ENCODE measurements at regions not wholly inside any gene's neighbourhood (a gene's known extent, or its start where the extent isn't known, plus 50 kb on each side); places are given as distances from the start of the nearest gene placed in this dataset.

DNA sequence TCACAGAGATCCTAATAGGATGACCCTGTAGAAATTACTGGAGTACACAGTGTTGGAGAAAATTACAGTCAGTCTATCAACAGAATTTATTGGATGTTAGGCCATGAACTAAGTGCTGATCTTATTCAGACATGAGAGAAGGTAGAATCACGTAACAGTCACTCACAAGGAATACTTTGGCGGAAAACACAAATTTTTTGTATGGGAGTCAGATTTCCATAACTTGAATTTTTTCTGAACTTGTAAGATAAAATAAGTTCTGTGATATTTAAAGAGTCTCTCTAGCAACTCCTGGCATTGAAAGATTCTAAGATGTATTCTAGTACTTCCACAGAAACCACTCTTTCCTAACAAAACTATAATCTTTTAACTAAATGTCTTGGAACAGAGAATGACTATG is 178.8 kb upstream of the MME start:
- no peaks in the 10 kb centered on the region for H3K36me3 ChIP-seq (replicated peaks; ENCODE audit: low read depth, low read length)
- no peak overlapping the region for H3K4me2 ChIP-seq (ENCODE audit: low read length)
- H3K4me1 ChIP-seq (ENCODE audit: low read length) = peaks cover 3% of the 10 kb centered on the region; the same call in 1 of the 2 replicates
- TF ChIP-seq CTCF (IDR thresholded peaks at IDR 0.05; ENCODE audit: low read depth, low read length) = no peak
- TF ChIP-seq EZH2phosphoT487 (IDR thresholded peaks at IDR 0.05; ENCODE audit: low read depth) = no peak
- no peaks in the 10 kb centered on the region for H3K9me3 ChIP-seq (ENCODE audit: insufficient read depth, low read length)
- no peak overlapping the region for H3K27ac ChIP-seq (ENCODE audit: low read length)
- H3K79me2 ChIP-seq (ENCODE audit: low read length) = no peaks in the 10 kb centered on the region
- H4K20me1 ChIP-seq (ENCODE audit: insufficient read depth, low read length) = no peaks in the 10 kb centered on the region
- H3K27me3 ChIP-seq (ENCODE audit: low read depth, low read length) = no peaks in the 10 kb centered on the region
- no peak overlapping the region for H3K9ac ChIP-seq (ENCODE audit: low read length)
- H2AFZ ChIP-seq (ENCODE audit: low read depth, low read length) = no peak overlapping the region
- no peak overlapping the region for H3K4me3 ChIP-seq (ENCODE audit: low read length)

DNA sequence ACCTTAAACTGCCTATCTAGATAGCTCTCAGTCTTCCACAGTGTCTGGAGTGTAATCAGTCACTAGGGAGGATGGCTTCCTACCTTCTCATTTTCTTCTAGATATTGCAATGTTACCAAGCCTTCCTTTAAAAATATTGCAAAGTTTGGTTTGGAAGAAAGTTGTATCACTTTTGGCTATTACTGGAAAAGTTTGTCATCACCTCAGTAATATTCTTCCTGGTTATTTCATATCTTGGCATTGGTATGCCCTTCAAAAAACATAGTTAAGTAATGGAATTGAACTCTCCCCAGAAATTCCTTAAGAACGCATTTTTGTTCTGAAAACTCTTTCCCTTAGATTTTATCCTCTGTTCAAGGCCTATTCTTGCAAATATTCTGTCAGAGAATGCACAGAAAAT is 179.3 kb upstream of the MME start:
- Histone ChIP-seq H3K4me2 (ENCODE audit: low read length) (no peak overlapping the region), H3K36me3 (replicated peaks; ENCODE audit: low read depth, low read length) (no peaks in the 10 kb centered on the region), H3K9me3 (ENCODE audit: insufficient read depth, low read length) (no peaks in the 10 kb centered on the region), H3K4me1 (ENCODE audit: low read length) (peaks cover 3% of the 10 kb centered on the region; the same call in 1 of the 2 replicates), H3K27ac (ENCODE audit: low read length) (no peak overlapping the region), H4K20me1 (ENCODE audit: insufficient read depth, low read length) (no peaks in the 10 kb centered on the region), H3K4me3 (ENCODE audit: low read length) (no peak overlapping the region), H3K9ac (ENCODE audit: low read length) (no peak overlapping the region), H3K79me2 (ENCODE audit: low read length) (no peaks in the 10 kb centered on the region), H2AFZ (ENCODE audit: low read depth, low read length) (no peak overlapping the region), H3K27me3 (ENCODE audit: low read depth, low read length) (no peaks in the 10 kb centered on the region)
- TF ChIP-seq EZH2phosphoT487 (IDR thresholded peaks at IDR 0.05; ENCODE audit: low read depth) (no peak), CTCF (IDR thresholded peaks at IDR 0.05; ENCODE audit: low read depth, low read length) (no peak)

GRCh38 chr3:154898916-154899315 is 181.2 kb upstream of the MME start:
- H3K27ac ChIP-seq (ENCODE audit: low read length) = no peak overlapping the region
- H3K9ac ChIP-seq (ENCODE audit: low read length) = no peak overlapping the region
- no peak overlapping the region for H2AFZ ChIP-seq (ENCODE audit: low read depth, low read length)

GRCh38 chr3:154898443-154898842 is 181.7 kb upstream of the MME start:
- H3K4me2 ChIP-seq (ENCODE audit: low read length) = no peak overlapping the region
- H4K20me1 ChIP-seq (ENCODE audit: insufficient read depth, low read length) = no peaks in the 10 kb centered on the region
- H3K4me1 ChIP-seq (ENCODE audit: low read length) = no peaks in the 10 kb centered on the region
- H3K36me3 ChIP-seq (replicated peaks; ENCODE audit: low read depth, low read length) = no peaks in the 10 kb centered on the region
- no peaks in the 10 kb centered on the region for H3K9me3 ChIP-seq (ENCODE audit: insufficient read depth, low read length)
- H3K27ac ChIP-seq (ENCODE audit: low read length) = no peak overlapping the region
- H3K27me3 ChIP-seq (ENCODE audit: low read depth, low read length) = no peaks in the 10 kb centered on the region
- no peak for TF ChIP-seq EZH2phosphoT487 (IDR thresholded peaks at IDR 0.05; ENCODE audit: low read depth)
- TF ChIP-seq CTCF (IDR thresholded peaks at IDR 0.05; ENCODE audit: low read depth, low read length) = no peak
- H3K9ac ChIP-seq (ENCODE audit: low read length) = no peak overlapping the region
- H3K4me3 ChIP-seq (ENCODE audit: low read length) = no peak overlapping the region
- no peak overlapping the region for H2AFZ ChIP-seq (ENCODE audit: low read depth, low read length)
- no peaks in the 10 kb centered on the region for H3K79me2 ChIP-seq (ENCODE audit: low read length)

More at GRCh38 chr3:154898916-154899315, 181.2 kb upstream of the MME start:
- no peaks in the 10 kb centered on the region for H4K20me1 ChIP-seq (ENCODE audit: insufficient read depth, low read length)
- no peak for TF ChIP-seq CTCF (IDR thresholded peaks at IDR 0.05; ENCODE audit: low read depth, low read length)
- no peak for TF ChIP-seq EZH2phosphoT487 (IDR thresholded peaks at IDR 0.05; ENCODE audit: low read depth)
- H3K27me3 ChIP-seq (ENCODE audit: low read depth, low read length) = no peaks in the 10 kb centered on the region
- H3K4me1 ChIP-seq (ENCODE audit: low read length) = no peaks in the 10 kb centered on the region
- H3K36me3 ChIP-seq (replicated peaks; ENCODE audit: low read depth, low read length) = no peaks in the 10 kb centered on the region
- no peaks in the 10 kb centered on the region for H3K79me2 ChIP-seq (ENCODE audit: low read length)
- no peaks in the 10 kb centered on the region for H3K9me3 ChIP-seq (ENCODE audit: insufficient read depth, low read length)
- H3K4me2 ChIP-seq (ENCODE audit: low read length) = no peak overlapping the region
- no peak overlapping the region for H3K4me3 ChIP-seq (ENCODE audit: low read length)
